ENCODE measurements at regions not wholly inside any gene's neighbourhood (a gene's known extent, or its start where the extent isn't known, plus 50 kb on each side); places are given as distances from the start of the nearest gene placed in this dataset.
A peak's percentile ranks its signal among the peaks of the same experiment; 100 is the strongest.

DNA sequence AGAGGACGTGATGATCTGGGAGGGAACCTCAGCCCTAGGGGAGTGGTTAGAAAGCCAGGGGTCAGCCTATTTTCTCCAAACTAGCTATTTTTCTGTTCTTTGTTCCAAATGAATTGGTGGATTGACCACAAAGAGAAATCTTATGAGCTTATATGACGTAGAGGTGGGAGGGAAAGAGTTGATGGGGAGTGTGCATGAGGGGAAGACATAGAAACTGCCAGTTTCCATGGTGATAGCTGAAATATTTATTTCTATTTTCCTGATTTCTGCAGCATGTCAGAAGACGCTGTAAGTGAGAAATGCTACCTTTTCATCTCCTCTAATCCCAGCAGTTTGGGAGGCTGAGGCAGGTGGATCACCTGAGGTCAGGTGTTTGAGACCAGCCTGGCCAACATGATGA is 51.4 kb upstream of the CISTR start:
- no peak for DNase-seq

DNA sequence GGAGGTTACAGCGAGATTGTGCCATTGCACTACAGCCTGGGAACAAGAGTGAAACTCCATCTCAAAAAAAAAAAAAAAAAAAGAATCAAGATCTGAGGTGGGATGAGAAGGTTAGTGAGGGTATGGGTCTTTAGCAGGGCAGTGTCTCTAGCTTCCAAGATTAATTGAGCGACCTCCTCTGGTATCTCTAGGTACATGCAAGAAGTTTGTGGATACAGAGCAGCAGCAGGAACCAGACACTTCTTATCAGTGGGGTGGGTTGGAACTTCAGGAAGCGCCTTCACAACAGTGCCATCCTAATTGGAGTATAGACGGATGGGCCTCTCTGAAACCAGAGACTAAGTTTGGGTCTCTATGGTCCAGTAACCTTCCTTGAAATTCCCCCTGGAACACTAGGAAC is 51.9 kb upstream of the CISTR start:
- DNase-seq: no peak

DNA sequence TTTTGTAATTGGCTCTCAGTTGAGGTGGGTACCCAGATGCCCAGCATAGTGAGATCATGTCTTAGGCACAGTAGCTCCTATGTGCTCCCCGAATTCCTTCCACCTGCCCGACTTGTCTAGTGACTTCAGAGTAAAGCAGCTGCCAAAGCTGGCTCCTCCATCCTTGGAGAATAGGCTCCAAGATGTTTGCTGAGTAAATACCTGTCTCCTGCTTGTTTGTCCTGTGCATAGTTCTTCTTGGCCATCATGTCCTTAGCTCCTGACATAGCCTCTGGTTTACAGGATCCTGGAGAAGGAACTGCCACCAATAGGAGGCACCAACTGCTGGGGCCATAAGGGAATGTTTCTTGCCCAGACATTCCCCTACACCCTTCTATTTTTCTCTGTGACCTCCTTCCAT is 52.6 kb upstream of the CISTR start:
- DNase-seq: no peak

DNA sequence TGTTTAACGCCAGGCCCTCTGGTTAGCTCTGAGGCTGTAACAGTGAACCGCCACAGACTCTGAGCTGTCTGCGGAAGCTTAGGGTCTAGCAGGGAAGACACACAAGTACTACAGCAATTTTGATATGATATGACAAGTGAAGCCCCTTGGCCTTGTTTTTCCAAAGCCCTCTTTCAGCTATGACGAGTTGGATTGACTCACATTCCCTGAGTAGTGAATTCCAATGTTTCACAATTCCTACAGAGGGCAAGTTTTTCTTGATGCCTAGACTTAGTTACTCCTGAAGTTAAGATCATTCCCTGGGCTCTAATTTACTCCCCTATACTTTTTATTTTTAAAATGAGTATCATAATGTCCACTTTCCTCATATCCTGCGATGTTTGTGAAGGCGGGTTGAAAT is 53.3 kb upstream of the CISTR start:
- no peak for DNase-seq

- no peak for DNase-seq
These were observed 54.0 kb upstream of the CISTR start for GRCh38 chr12:53805791-53806190.

- DNase-seq: no peak
These were observed 54.9 kb upstream of the CISTR start for GRCh38 chr12:53806721-53807120.

DNA sequence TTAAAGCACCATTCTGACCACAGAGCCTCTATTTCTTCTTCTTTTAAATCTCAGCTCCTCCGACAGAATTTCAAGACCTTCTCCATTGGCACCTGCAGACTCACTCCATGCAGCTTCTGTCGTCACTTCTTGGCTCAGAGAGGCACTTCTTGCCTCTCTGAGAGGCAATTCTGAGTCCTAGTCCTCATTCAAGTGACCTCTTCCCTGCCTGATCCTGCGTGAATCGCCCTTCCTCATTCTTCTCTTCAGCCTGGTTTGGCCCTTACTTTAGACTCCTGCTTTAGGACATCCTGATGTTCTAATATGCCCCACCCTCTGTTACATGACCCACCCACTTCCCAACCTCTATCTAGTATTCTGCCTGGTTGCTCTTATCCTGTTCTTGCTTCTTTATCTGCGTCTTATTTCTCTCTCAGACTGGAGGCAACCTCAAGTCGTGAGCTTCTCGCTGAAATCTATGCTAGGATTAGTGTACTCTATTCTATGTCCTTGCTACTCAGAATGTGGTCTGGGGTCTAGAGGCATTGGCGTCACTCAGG is 55.6 kb upstream of the CISTR start:
- DNase-seq: no peak

DNA sequence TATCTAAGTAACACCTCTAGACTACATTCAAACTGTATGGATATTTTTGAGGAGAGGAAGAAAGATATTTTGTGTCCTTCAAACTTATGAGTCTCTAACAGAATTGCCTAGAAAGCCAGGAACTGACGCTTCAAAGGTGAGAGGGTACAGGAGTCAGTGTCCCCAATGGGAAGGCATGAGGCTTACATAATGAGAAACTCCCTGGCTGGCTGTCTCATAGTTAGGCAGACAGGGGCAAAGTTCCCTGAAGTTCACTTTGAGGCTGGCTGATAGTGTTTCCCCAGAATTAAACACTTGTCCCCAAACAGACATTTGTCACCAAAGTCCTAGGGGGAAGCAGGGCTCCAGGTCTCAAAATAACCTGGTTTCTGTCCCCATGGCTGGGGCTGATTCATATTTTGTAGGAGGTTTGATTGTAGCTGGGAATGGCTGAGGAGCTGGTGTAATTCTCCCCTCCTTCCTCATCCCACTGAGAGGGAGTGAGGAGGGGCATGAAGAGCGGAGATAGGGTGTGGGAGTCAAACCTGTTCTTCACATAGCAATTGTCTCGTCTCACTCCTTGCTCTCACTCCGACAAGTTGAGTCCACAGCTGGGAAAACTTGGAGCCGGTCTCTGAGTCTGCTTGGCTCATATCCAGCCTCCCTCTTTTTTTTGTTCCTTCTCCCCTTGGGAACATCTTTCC is 56.4 kb upstream of the CISTR start:
- no peak for DNase-seq

DNA sequence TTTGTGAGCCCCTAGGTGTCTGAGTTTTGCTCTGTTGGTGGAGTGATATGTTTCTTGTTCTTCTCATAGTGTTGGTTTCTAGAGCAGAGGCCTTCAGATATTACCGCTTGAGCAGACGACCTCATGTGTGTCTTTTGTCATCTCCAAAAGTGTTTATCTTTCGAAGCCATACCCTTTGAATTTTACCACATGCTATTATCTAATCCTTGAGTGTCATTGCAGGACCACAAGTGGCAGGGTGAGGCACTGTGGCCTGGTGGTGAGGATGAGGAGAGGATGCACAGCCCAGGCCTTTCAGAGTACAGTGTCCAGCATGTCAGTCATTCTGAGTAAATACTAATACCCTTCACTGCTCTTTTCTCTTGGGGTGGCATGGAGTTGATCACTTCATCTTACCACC is 57.2 kb upstream of the CISTR start:
- DNase-seq: no peak

GRCh38 chr12:53810950-53811349 is 59.2 kb upstream of the CISTR start:
- DNase-seq: no peak

DNA sequence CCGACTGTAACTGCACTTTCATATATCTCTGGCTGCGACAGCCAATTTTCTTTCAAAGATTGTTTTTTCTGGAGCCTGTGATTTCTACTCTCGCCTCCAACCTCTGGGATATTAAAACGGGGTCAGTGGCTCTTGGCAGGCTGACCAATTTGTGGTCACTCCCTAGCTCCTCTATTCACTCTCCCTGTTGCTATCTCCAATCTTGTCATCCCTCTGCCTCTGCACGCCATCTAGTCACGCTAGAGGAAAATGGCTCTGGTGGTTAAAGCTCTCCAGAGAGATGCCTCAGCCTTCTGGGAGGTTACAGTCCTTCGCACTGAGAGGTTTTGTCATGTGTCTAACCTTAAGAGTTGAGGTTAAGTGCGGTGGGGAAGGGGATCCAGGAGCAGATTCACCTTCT is 59.8 kb upstream of the CISTR start:
- DNase-seq: no peak

- DNase-seq: no peak
These were observed 64.7 kb upstream of the CISTR start for GRCh38 chr12:53816360-53817020.

GRCh38 chr12:53817021-53817389 is 65.2 kb upstream of the CISTR start:
- no peak for DNase-seq

GRCh38 chr12:53820514-53821306 is 68.9 kb upstream of the CISTR start:
- no peak for DNase-seq

GRCh38 chr12:53824001-53824712 is 72.4 kb upstream of the CISTR start:
- no peak for DNase-seq

DNA sequence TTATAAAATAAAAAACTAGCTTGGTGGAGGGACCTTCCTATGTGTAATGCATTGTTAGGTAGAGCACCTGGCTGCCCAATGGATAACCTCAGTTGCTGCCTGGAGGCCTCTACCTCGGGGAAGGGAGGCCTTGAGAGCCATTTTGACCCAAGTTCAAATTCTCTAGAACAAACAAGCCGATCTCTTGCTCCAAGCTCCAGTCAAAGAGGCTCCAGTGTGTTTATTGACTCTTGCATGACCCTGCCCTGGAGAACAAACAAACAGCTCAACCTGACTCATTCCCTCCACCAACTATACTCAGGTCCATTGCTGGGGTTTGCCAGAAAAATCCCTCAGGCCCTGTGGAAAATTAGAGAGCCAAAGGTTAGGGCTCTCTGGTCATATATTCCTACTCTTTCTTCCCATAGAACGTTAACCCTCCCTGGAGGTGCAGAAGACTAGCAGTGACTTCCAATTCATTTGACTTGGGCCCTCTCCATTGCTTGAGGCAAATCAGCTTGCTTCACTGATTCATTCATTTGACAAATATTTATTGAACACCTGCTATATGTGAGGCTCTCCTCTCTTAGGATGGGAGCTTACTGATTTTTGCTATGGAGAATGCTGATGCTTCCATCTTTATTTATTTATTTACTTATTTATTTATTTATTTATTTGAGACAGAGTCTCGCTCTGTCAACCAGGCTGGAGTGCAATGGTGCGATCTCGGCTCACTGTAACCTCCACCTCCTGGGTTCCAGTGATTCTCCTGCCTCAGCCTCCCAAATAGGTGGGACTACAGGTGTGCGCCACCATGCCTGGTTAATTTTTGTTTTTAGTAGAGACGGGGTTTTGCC is 73.7 kb upstream of the CISTR start:
- DNase-seq: no peak

DNA sequence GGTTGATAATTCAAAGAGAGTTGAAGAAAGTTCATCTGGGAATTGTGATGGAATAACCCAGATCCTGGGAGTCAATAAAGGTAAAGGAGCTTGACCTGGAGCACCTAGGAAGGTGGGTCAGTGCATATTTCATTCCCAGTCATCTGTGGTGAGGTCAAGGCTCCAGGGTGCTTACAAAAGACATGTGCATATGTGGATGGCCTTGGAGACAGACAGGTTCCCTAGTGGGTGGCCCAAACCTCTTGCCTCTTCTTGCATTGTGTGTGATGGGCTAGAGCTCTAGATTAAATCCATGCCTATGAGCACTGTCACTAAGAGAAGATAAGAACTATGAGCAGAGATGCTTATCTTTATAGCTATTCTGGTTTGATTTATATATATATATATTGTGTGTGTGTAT is 75.5 kb upstream of the CISTR start:
- no peak for DNase-seq

DNA sequence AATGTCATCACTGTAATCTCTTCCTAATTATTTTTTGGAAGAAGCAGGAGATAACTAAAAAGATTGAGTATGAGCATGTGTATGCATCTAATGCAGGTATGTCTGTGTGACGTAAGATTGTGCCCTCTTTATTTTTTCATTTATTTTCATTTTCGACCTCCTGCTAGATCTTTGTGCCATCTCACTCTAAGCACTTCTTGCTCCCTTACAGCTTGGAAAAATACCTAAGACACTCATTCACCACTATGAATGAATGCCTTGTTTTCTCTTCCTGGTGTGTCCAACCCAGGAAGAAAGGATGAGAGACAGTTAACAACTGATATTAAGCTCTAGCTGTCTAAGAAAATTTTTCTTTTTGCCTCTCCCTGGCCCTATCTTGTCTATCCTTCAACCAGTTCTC is 76.8 kb upstream of the CISTR start:
- DNase-seq: no peak

DNA sequence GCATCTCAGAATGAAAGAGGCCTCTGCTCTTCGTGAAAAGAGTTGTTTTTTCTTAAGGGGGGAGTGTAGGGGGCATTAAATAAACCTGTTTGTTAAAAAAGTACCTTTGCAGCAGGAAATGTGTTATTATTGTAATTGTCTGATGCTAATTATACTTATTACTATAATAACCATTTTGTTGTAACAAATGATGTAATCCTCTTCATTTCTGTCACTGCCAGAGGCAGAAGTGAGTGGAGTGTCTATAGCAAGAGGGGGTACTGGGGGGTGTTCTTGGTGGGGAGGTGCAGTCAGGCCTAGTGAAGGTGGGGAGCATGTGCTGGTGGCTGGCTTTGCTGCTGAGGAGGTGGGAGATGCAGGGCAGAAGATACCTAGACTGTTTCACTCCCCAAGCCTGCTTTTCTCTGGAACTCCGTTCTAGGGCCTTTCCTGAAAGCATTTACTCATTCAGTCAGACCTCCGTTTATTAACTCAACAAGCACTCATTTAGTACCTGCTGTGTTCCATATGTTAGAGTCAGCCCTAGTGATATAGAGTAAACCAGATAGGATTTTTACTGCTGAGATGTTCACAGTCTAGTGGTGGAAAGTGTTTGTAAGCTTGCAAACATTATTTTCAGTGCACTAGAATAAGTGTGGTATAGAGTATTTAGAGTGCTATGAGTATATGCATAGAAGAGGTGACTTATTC is 77.5 kb upstream of the CISTR start:
- peak; percentile 42 for DNase-seq

DNA sequence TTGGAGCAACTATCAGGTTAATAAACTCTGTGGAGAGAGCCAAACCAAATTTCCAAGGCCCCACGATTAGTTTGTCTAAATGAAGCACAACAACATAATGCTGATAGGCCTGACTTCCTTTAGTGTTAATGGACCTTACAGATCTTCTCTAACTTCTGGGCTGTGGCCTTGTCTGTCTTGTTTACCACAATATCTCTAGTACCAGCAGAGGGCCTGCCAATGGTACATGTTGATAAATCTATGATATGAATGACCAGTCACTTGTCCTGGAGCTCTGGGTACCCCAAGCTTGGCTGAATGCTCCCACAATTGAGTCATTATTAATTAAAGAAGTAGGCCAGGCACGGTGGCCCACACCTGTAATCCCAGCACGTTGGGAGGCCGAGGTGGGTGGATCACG is 78.9 kb upstream of the CISTR start:
- no peak for DNase-seq

DNA sequence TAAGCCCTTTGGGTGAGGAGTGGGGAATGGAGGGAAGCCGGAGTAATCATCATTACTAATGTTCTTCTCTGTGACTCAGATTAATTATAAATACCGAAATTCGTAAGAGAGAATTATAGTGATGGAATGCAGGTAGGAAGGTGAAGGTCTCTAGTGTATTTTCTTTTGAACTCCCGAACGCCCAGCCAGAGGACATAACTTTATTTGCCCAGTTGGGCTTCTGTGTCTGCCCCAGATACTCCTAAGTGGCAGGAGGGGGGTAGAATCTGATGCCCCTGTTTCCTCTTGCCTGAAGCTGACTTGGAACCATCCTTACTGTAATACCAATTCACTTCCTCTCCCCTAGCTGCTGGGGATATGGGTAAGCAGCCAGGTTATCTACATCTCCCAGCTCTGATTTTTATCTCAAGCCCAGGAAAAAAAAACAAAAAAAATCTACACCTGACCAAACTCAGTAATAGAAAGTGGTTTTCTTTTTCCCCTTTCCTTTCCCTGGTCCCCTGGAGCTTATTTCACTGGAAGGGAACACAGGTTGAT is 84.4 kb upstream of the CISTR start:
- DNase-seq: no peak

GRCh38 chr12:53838978-53839377 is 87.2 kb upstream of the CISTR start:
- DNase-seq: no peak

All from NCI-H1436 (cell line).